Muscle layer of duodenum (tissue), 2 donors: ENCODE measurements at regions not wholly inside any gene's neighbourhood (a gene's known extent, or its start where the extent isn't known, plus 50 kb on each side); places are given as distances from the start of the nearest gene placed in this dataset.
"Not testable (repeated sequence)": the region's sequence is repeated elsewhere in the genome, so short reads cannot be mapped to it uniquely, and the experiment has no call there.

ENCODE experiments used
- H3K27ac ChIP-seq: one replicate; pipeline ENCODE4 v1.7.0; 2013; ENCODE audit warnings: mild to moderate bottlenecking, low read length
- H3K27me3 ChIP-seq: one replicate; pipeline ENCODE4 v1.7.0; 2013; ENCODE audit warnings: low read depth, mild to moderate bottlenecking, control low read depth, low read length
- H3K36me3 ChIP-seq, 2 donors: one replicate each; pipeline ENCODE4 v1.7.0; 2013; ENCODE audit warnings: low read length in 2 of 2, control low read depth in 1 of 2, mild to moderate bottlenecking in 1 of 2; ENCODE audit not compliant: insufficient read depth in 2 of 2, control insufficient read depth in 1 of 2
- H3K4me1 ChIP-seq, 2 donors: one replicate each; pipeline ENCODE4 v1.7.0; 2013; ENCODE audit warnings: low read length in 2 of 2, mild to moderate bottlenecking in 2 of 2, control low read depth in 1 of 2, moderate library complexity in 1 of 2; ENCODE audit not compliant: insufficient read depth in 2 of 2, control insufficient read depth in 1 of 2
- H3K4me3 ChIP-seq, 2 donors: one replicate each; pipeline ENCODE4 v1.7.0; 2013; ENCODE audit warnings: low read length in 2 of 2, low read depth in 1 of 2, mild to moderate bottlenecking in 1 of 2
- H3K9me3 ChIP-seq, 2 donors: one replicate each; pipeline ENCODE4 v1.7.0; 2013; ENCODE audit warnings: low read length in 2 of 2, control low read depth in 1 of 2, mild to moderate bottlenecking in 1 of 2; ENCODE audit not compliant: control insufficient read depth in 1 of 2
- donor health status: healthy.

- no peaks in the 10 kb centered on the region for H3K27me3 ChIP-seq
- H3K36me3 ChIP-seq: no peaks in the 10 kb centered on the region
- no peak overlapping the region for H3K4me3 ChIP-seq
- H3K27ac ChIP-seq: no peak overlapping the region
- H3K4me1 ChIP-seq: no peaks in the 10 kb centered on the region
- no peaks in the 10 kb centered on the region for H3K9me3 ChIP-seq
Observed at GRCh38 chr2:6184532-6185292, 492.5 kb downstream of the SOX11 start.

- no peaks in the 10 kb centered on the region for H3K36me3 ChIP-seq
- H3K27ac ChIP-seq: no peak overlapping the region
- no peaks in the 10 kb centered on the region for H3K27me3 ChIP-seq
- H3K4me3 ChIP-seq: no peak overlapping the region
- no peaks in the 10 kb centered on the region for H3K9me3 ChIP-seq
- no peaks in the 10 kb centered on the region for H3K4me1 ChIP-seq
Observed at GRCh38 chr2:6186332-6187151, 494.4 kb downstream of the SOX11 start.

- H3K27ac ChIP-seq: no peak overlapping the region
- H3K9me3 ChIP-seq: peaks cover 0 to 7% of the 10 kb centered on the region in 2 donors
- H3K36me3 ChIP-seq: no peaks in the 10 kb centered on the region
- H3K4me1 ChIP-seq: no peaks in the 10 kb centered on the region
- H3K4me3 ChIP-seq: no peak overlapping the region
- no peaks in the 10 kb centered on the region for H3K27me3 ChIP-seq
Observed at GRCh38 chr2:6196449-6196848, 504.3 kb downstream of the SOX11 start.

GRCh38 chr2:6198370-6198919 is 506.3 kb downstream of the SOX11 start:
- not testable (repeated sequence) for H3K4me1 ChIP-seq, H3K27me3 ChIP-seq, H3K9me3 ChIP-seq, H3K27ac ChIP-seq, H3K4me3 ChIP-seq, H3K36me3 ChIP-seq

GRCh38 chr2:6202756-6203155 is 510.6 kb downstream of the SOX11 start:
- H3K27ac ChIP-seq: no peak overlapping the region
- no peaks in the 10 kb centered on the region for H3K4me1 ChIP-seq
- no peaks in the 10 kb centered on the region for H3K36me3 ChIP-seq
- no peak overlapping the region for H3K4me3 ChIP-seq
- no peaks in the 10 kb centered on the region for H3K27me3 ChIP-seq
- H3K9me3 ChIP-seq: peaks cover 0 to 7% of the 10 kb centered on the region in 2 donors

GRCh38 chr2:6203291-6203959 is 511.2 kb downstream of the SOX11 start:
- Histone ChIP-seq H3K9me3 (peaks cover 0 to 5% of the 10 kb centered on the region in 2 donors), H3K27ac (no peak overlapping the region), H3K36me3 (no peaks in the 10 kb centered on the region), H3K27me3 (no peaks in the 10 kb centered on the region), H3K4me1 (no peaks in the 10 kb centered on the region), H3K4me3 (no peak overlapping the region)

GRCh38 chr2:6206882-6207281 is 514.7 kb downstream of the SOX11 start:
- no peak overlapping the region for H3K27ac ChIP-seq
- no peaks in the 10 kb centered on the region for H3K36me3 ChIP-seq
- no peaks in the 10 kb centered on the region for H3K9me3 ChIP-seq
- no peaks in the 10 kb centered on the region for H3K4me1 ChIP-seq
- H3K4me3 ChIP-seq: no peak overlapping the region
- no peaks in the 10 kb centered on the region for H3K27me3 ChIP-seq

GRCh38 chr2:6211236-6211635 is 519.1 kb downstream of the SOX11 start:
- H3K36me3 ChIP-seq: no peaks in the 10 kb centered on the region
- H3K27me3 ChIP-seq: no peaks in the 10 kb centered on the region
- no peaks in the 10 kb centered on the region for H3K9me3 ChIP-seq
- no peak overlapping the region for H3K27ac ChIP-seq
- H3K4me1 ChIP-seq: no peaks in the 10 kb centered on the region
- H3K4me3 ChIP-seq: no peak overlapping the region

GRCh38 chr2:6212491-6212890 is 520.3 kb downstream of the SOX11 start:
- H3K27ac ChIP-seq: no peak overlapping the region
- no peaks in the 10 kb centered on the region for H3K4me1 ChIP-seq
- no peak overlapping the region for H3K4me3 ChIP-seq
- no peaks in the 10 kb centered on the region for H3K27me3 ChIP-seq
- no peaks in the 10 kb centered on the region for H3K9me3 ChIP-seq
- H3K36me3 ChIP-seq: no peaks in the 10 kb centered on the region

- no peaks in the 10 kb centered on the region for H3K9me3 ChIP-seq
- H3K27me3 ChIP-seq: no peaks in the 10 kb centered on the region
- no peak overlapping the region for H3K27ac ChIP-seq
- no peaks in the 10 kb centered on the region for H3K4me1 ChIP-seq
- no peaks in the 10 kb centered on the region for H3K36me3 ChIP-seq
- no peak overlapping the region for H3K4me3 ChIP-seq
Observed at GRCh38 chr2:6213056-6213780, 521.0 kb downstream of the SOX11 start.

GRCh38 chr2:6214471-6214870 is 522.3 kb downstream of the SOX11 start:
- H3K36me3 ChIP-seq: no peaks in the 10 kb centered on the region
- H3K9me3 ChIP-seq: no peaks in the 10 kb centered on the region

More at GRCh38 chr2:6214471-6214870, 522.3 kb downstream of the SOX11 start:
- Histone ChIP-seq H3K27me3 (no peaks in the 10 kb centered on the region), H3K27ac (no peak overlapping the region), H3K4me1 (no peaks in the 10 kb centered on the region), H3K4me3 (no peak overlapping the region)
